ENCODE measurements at regions not wholly inside any gene's neighbourhood (a gene's known extent, or its start where the extent isn't known, plus 50 kb on each side); places are given as distances from the start of the nearest gene placed in this dataset.

- TF ChIP-seq SMC3 (IDR thresholded peaks at IDR 0.05; ENCODE audit: low read depth, low read length) (no peak), USF2 (IDR thresholded peaks at IDR 0.05; ENCODE audit: borderline replicate concordance, low read depth, low read length) (no peak), TAF1 (IDR thresholded peaks at IDR 0.05; ENCODE audit: borderline replicate concordance, low read depth, low read length) (no peak), EP300 (IDR thresholded peaks at IDR 0.05; ENCODE audit: borderline replicate concordance in 1 of 2, low read depth in 1 of 2, low read length in 1 of 2) (no peak), REST (IDR thresholded peaks at IDR 0.05; ENCODE audit: low read depth, low read length) (no peak), IRF3 (IDR thresholded peaks at IDR 0.05; ENCODE audit: low read depth, low read length) (no peak), TEAD4 (IDR thresholded peaks at IDR 0.05; ENCODE audit: borderline replicate concordance, insufficient read depth) (no peak), NFIC (IDR thresholded peaks at IDR 0.05; ENCODE audit: borderline replicate concordance) (no peak), YY1 (IDR thresholded peaks at IDR 0.05; ENCODE audit: low read depth) (no peak)
Observed at GRCh38 chr1:114333690-114334089, 177.3 kb downstream of the TRIM33 start (continued).

- Histone ChIP-seq H2AFZ (ENCODE audit: low read depth) (no peak overlapping the region), H3K36me3 (replicated peaks in 1 of 2; ENCODE audit: control insufficient read depth in 1 of 2, insufficient read depth in 2 of 2, low read length in 1 of 2) (no peaks in the 10 kb centered on the region), H3K27ac (ENCODE audit: low read depth in 2 of 2, low read length in 1 of 2) (no peak overlapping the region), H3K9ac (no peak overlapping the region), H3K27me3 (ENCODE audit: insufficient read depth) (peaks cover 16% of the 10 kb centered on the region; the same call in 1 of the 2 replicates), H3K9me3 (no peaks in the 10 kb centered on the region), H3K4me1 (ENCODE audit: control insufficient read depth in 1 of 2, insufficient read depth in 2 of 2, low read depth in 1 of 2, low read length in 1 of 2) (no peaks in the 10 kb centered on the region), H3K4me3 (ENCODE audit: low read depth in 2 of 2, low read length in 1 of 2) (no peak overlapping the region), H3K79me2 (ENCODE audit: insufficient read depth) (no peaks in the 10 kb centered on the region), H3F3A (replicated peaks; ENCODE audit: insufficient read depth) (no peaks in the 10 kb centered on the region), H3K9me2 (no peaks in the 10 kb centered on the region), H3K4me2 (no peak overlapping the region), H4K20me1 (ENCODE audit: insufficient read depth) (no peaks in the 10 kb centered on the region)
- no peak for DNase-seq
- TF ChIP-seq GATA2 (CRISPR knock-in tag; IDR thresholded peaks at IDR 0.05) (no peak), CHD2 (IDR thresholded peaks at IDR 0.05; ENCODE audit: low read length, partially characterized antibody) (no peak), RAD21 (IDR thresholded peaks at IDR 0.05; ENCODE audit: low read length) (no peak)
- ChIA-PET CTCF (interaction anchor here (0.8 to 1.9 kb wide), 3 partner anchors 12 to 15 kb away, joined by 3 to 7 read pairs (median 3); no protein-coding TSS in a partner anchor), POLR2A (no interaction called here)
Observed at GRCh38 chr1:114331936-114332335, 178.3 kb upstream of the SYT6 start.
